ENCODE measurements at regions not wholly inside any gene's neighbourhood (a gene's known extent, or its start where the extent isn't known, plus 50 kb on each side); places are given as distances from the start of the nearest gene placed in this dataset.
"Not testable (repeated sequence)": the region's sequence is repeated elsewhere in the genome, so short reads cannot be mapped to it uniquely, and the experiment has no call there.

GRCh38 chr4:144831971-144832370, 186.0 kb downstream of the HHIP start:
- WGBS, 2 donors (ENCODE audit: low coverage in 1 of 2): 40 to 55% methylated on average over 2 of the region's 2 CpGs
- TF ChIP-seq POLR2AphosphoS5 (IDR thresholded peaks at IDR 0.05) (no peak), POLR2A (IDR thresholded peaks at IDR 0.05) (no peak), EP300 (IDR thresholded peaks at IDR 0.05) (no peak)
- TF ChIP-seq, protein P1, sequence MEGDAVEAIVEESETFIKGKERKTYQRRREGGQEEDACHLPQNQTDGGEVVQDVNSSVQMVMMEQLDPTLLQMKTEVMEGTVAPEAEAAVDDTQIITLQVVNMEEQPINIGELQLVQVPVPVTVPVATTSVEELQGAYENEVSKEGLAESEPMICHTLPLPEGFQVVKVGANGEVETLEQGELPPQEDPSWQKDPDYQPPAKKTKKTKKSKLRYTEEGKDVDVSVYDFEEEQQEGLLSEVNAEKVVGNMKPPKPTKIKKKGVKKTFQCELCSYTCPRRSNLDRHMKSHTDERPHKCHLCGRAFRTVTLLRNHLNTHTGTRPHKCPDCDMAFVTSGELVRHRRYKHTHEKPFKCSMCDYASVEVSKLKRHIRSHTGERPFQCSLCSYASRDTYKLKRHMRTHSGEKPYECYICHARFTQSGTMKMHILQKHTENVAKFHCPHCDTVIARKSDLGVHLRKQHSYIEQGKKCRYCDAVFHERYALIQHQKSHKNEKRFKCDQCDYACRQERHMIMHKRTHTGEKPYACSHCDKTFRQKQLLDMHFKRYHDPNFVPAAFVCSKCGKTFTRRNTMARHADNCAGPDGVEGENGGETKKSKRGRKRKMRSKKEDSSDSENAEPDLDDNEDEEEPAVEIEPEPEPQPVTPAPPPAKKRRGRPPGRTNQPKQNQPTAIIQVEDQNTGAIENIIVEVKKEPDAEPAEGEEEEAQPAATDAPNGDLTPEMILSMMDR (IDR thresholded peaks at IDR 0.05): no peak
- Histone ChIP-seq H3K9me3 (peaks cover 0 to 3% (median 0%) of the 10 kb centered on the region in 3 donors), H3K4me3 (no peak overlapping the region), H3K4me1 (no peaks in the 10 kb centered on the region), H3K36me3 (no peaks in the 10 kb centered on the region), H3K27me3 (no peaks in the 10 kb centered on the region), H3K27ac (no peak overlapping the region)
- no peak for ATAC-seq

- Histone ChIP-seq H3K36me3 (no peaks in the 10 kb centered on the region), H3K27me3 (no peaks in the 10 kb centered on the region), H3K9me3 (peaks cover 0 to 18% (median 0%) of the 10 kb centered on the region in 3 donors), H3K27ac (no peak overlapping the region), H3K4me3 (no peak overlapping the region), H3K4me1 (no peaks in the 10 kb centered on the region)
- WGBS, 2 donors (ENCODE audit: low coverage in 1 of 2): 67 to 86% methylated on average over 8 of the region's 8 CpGs
- no peak for ATAC-seq
- TF ChIP-seq, protein P1 (IDR thresholded peaks at IDR 0.05): no peak
- TF ChIP-seq POLR2AphosphoS5 (IDR thresholded peaks at IDR 0.05) (no peak), POLR2A (IDR thresholded peaks at IDR 0.05) (no peak), EP300 (IDR thresholded peaks at IDR 0.05) (no peak)
Observed at GRCh38 chr4:144845411-144845810, 199.5 kb downstream of the HHIP start.

GRCh38 chr4:144851948-144852347, 206.0 kb downstream of the HHIP start:
- no peak for TF ChIP-seq POLR2AphosphoS5 (IDR thresholded peaks at IDR 0.05)
- Histone ChIP-seq H3K27ac (no peak overlapping the region), H3K9me3 (no peaks in the 10 kb centered on the region), H3K27me3 (no peaks in the 10 kb centered on the region), H3K4me1 (no peaks in the 10 kb centered on the region), H3K36me3 (no peaks in the 10 kb centered on the region), H3K4me3 (no peak overlapping the region)
- ATAC-seq: no peak
- 74 to 84% methylated on average over 3 of the region's 3 CpGs for WGBS, 2 donors (ENCODE audit: low coverage in 1 of 2)

DNA sequence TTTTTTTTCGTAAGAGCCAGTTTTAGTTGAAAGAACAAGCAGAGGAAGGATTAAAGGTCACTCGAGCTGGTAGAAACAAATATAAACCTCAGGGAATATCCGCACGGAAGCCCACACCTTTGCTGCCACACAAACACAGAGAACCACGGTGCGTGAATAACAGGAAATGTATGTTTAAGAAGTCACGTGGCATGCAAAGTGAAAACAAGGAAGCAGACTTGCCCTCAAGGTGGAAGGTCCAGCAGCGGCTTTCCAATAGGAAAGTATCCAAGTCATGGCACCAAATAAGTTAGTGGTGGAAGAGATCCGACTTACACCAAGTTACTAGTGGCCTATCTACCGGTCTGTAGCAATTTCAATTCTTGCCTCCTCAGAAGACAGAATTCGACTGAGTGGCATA, 215.5 kb downstream of the HHIP start:
- Histone ChIP-seq H3K4me1 (no peaks in the 10 kb centered on the region), H3K4me3 (no peak overlapping the region), H3K27me3 (no peaks in the 10 kb centered on the region), H3K27ac (no peak overlapping the region), H3K9me3 (peaks cover 0 to 9% (median 0%) of the 10 kb centered on the region in 3 donors), H3K36me3 (no peaks in the 10 kb centered on the region)
- ATAC-seq: no peak
- TF ChIP-seq POLR2A (IDR thresholded peaks at IDR 0.05): no peak
- TF ChIP-seq EP300 (IDR thresholded peaks at IDR 0.05): no peak
- TF ChIP-seq POLR2AphosphoS5 (IDR thresholded peaks at IDR 0.05): no peak
- TF ChIP-seq, protein P1 (IDR thresholded peaks at IDR 0.05): no peak
- 65 to 81% methylated on average over 10 of the region's 11 CpGs for WGBS, 2 donors (ENCODE audit: low coverage in 1 of 2)

- Histone ChIP-seq H3K4me1 (no peaks in the 10 kb centered on the region), H3K36me3 (no peaks in the 10 kb centered on the region), H3K4me3 (no peak overlapping the region), H3K27me3 (no peaks in the 10 kb centered on the region), H3K27ac (no peak overlapping the region), H3K9me3 (peaks cover 0 to 14% (median 0%) of the 10 kb centered on the region in 3 donors)
- 80 to 90% methylated on average over 2 of the region's 2 CpGs for WGBS, 2 donors (ENCODE audit: low coverage in 1 of 2)
- TF ChIP-seq EP300 (IDR thresholded peaks at IDR 0.05): no peak
- no peak for TF ChIP-seq POLR2A (IDR thresholded peaks at IDR 0.05)
- TF ChIP-seq, protein P1 (IDR thresholded peaks at IDR 0.05): no peak
- no peak for TF ChIP-seq POLR2AphosphoS5 (IDR thresholded peaks at IDR 0.05)
- no peak for ATAC-seq
Observed at GRCh38 chr4:144862210-144862609, 216.3 kb downstream of the HHIP start.

DNA sequence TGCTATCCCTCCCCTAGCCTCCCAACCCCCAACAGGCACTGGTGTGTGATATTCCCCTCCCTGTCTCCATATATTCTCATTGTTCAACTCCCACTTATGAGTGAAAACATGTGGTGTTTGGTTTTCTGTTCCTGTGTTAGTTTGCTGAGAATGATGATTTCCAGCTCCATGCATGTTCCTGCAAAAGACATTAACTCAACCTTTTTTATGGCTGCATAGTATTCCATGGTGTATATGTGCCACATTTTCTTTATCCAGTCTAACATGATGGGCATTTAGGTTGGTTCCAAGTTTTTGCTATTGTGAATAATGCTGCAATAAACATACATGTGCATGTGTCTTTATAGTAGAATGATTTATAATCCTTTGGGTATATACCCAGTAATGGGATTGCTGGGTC, 218.9 kb downstream of the HHIP start:
- not testable (repeated sequence) for H3K27ac ChIP-seq, H3K36me3 ChIP-seq, ATAC-seq, H3K4me1 ChIP-seq, H3K4me3 ChIP-seq, H3K27me3 ChIP-seq
- peaks cover 0 to 14% (median 0%) of the 10 kb centered on the region in 3 donors for H3K9me3 ChIP-seq
